H9 (cell line): ENCODE measurements at regions not wholly inside any gene's neighbourhood (a gene's known extent, or its start where the extent isn't known, plus 50 kb on each side); places are given as distances from the start of the nearest gene placed in this dataset.

Experiments used
- DNase-seq: peaks from one replicate; pipeline ENCODE4 v3.0.0-alpha.2; 2017
- H2AFZ ChIP-seq: one replicate; pipeline ENCODE4 v1.6.1; 2013; ENCODE audit warnings: mild to moderate bottlenecking, low read length, control low read depth, moderate library complexity
- H2AK5ac ChIP-seq: 2 replicates; pipeline ENCODE4 v1.6.1; 2013; ENCODE audit warnings: low read length, control low read depth, mixed read lengths; ENCODE audit not compliant: insufficient read length
- H2BK120ac ChIP-seq: one replicate; pipeline ENCODE4 v1.6.1; 2013; ENCODE audit warnings: low read depth, mild to moderate bottlenecking, low read length, control low read depth, inconsistent platforms; ENCODE audit not compliant: poor library complexity, severe bottlenecking
- H2BK12ac ChIP-seq: 2 replicates; pipeline ENCODE4 v1.6.1; 2013; ENCODE audit warnings: low read length, control low read depth, mixed read lengths, low read depth; ENCODE audit not compliant: insufficient read length
- H2BK15ac ChIP-seq: 2 replicates; pipeline ENCODE4 v1.6.1; 2013; ENCODE audit warnings: low read depth, low read length, control low read depth
- H2BK20ac ChIP-seq: one replicate; pipeline ENCODE4 v1.6.1; 2013; ENCODE audit warnings: low read depth, mild to moderate bottlenecking, low read length, control low read depth, inconsistent platforms; ENCODE audit not compliant: poor library complexity, severe bottlenecking
- H2BK5ac ChIP-seq: 2 replicates; pipeline ENCODE4 v1.6.1; 2013; ENCODE audit warnings: low read length, control low read depth, mixed read lengths; ENCODE audit not compliant: insufficient read length
- H3K14ac ChIP-seq: 2 replicates; pipeline ENCODE4 v1.6.1; 2013; ENCODE audit warnings: low read length, control low read depth; ENCODE audit not compliant: insufficient read depth
- H3K18ac ChIP-seq: 2 replicates; pipeline ENCODE4 v1.6.1; 2013; ENCODE audit warnings: low read depth, mild to moderate bottlenecking, mixed read lengths, low read length, control low read depth; ENCODE audit not compliant: insufficient read length
- H3K23ac ChIP-seq: 2 replicates; pipeline ENCODE4 v1.6.1; 2013; ENCODE audit warnings: low read length, control low read depth, mixed read lengths, low read depth; ENCODE audit not compliant: insufficient read length
- H3K23me2 ChIP-seq: 2 replicates; pipeline ENCODE4 v1.6.1; 2013; ENCODE audit warnings: low read depth, mild to moderate bottlenecking, mixed read lengths, low read length, control low read depth; ENCODE audit not compliant: insufficient read length, poor library complexity, severe bottlenecking
- H3K27ac ChIP-seq: 2 replicates; pipeline ENCODE4 v1.5.1; 2013; ENCODE audit warnings: low read length, control low read depth, mixed read lengths, low read depth; ENCODE audit not compliant: insufficient read length
- H3K27me3 ChIP-seq: 2 replicates; pipeline ENCODE4 v1.6.1; 2013; ENCODE audit warnings: low read length, control low read depth, inconsistent platforms; ENCODE audit not compliant: insufficient read depth
- H3K4ac ChIP-seq: 2 replicates; pipeline ENCODE4 v1.6.1; 2013; ENCODE audit warnings: low read depth, mild to moderate bottlenecking, control low read depth, inconsistent platforms, low read length, moderate library complexity
- H3K4me1 ChIP-seq: 2 replicates; pipeline ENCODE4 v1.6.1; 2013; ENCODE audit warnings: low read length, control low read depth, inconsistent platforms; ENCODE audit not compliant: insufficient read depth
- H3K4me2 ChIP-seq: 2 replicates; pipeline ENCODE4 v1.6.1; 2013; ENCODE audit warnings: low read length, control low read depth, mixed read lengths; ENCODE audit not compliant: insufficient read length, insufficient read depth
- H3K56ac ChIP-seq: 2 replicates; pipeline ENCODE4 v1.6.1; 2013; ENCODE audit warnings: low read depth, mild to moderate bottlenecking, mixed read lengths, low read length, control low read depth; ENCODE audit not compliant: insufficient read length
- H3K79me1 ChIP-seq: 2 replicates; pipeline ENCODE4 v1.6.1; 2013; ENCODE audit warnings: low read depth, mild to moderate bottlenecking, moderate library complexity, low read length, control low read depth, inconsistent platforms; ENCODE audit not compliant: insufficient read depth, poor library complexity, severe bottlenecking
- H3K79me2 ChIP-seq: 2 replicates; pipeline ENCODE4 v1.6.1; 2013; ENCODE audit warnings: low read length, control low read depth, inconsistent platforms; ENCODE audit not compliant: insufficient read depth
- H3K9ac ChIP-seq: 2 replicates; pipeline ENCODE4 v1.6.1; 2013; ENCODE audit warnings: low read length, control low read depth, mixed read lengths; ENCODE audit not compliant: insufficient read length; ENCODE audit errors: extremely low read depth
- H3K9me3 ChIP-seq: one replicate; pipeline ENCODE4 v1.6.1; 2013; ENCODE audit warnings: low read depth, low read length, inconsistent platforms; ENCODE audit not compliant: control insufficient read depth
- H3T11ph ChIP-seq: one replicate; pipeline ENCODE4 v1.6.1; 2013; ENCODE audit warnings: mild to moderate bottlenecking, low read length, control low read depth, inconsistent platforms
- H4K20me1 ChIP-seq: one replicate; pipeline ENCODE4 v1.6.1; 2013; ENCODE audit not compliant: control insufficient read depth, insufficient read length, insufficient read depth
- H4K5ac ChIP-seq: 2 replicates; pipeline ENCODE4 v1.6.1; 2013; ENCODE audit warnings: low read depth, mild to moderate bottlenecking, mixed read lengths, low read length, control low read depth; ENCODE audit not compliant: insufficient read length
- H4K8ac ChIP-seq: replicated peaks from 2 replicates; pipeline ENCODE4 v1.6.1; 2013; ENCODE audit warnings: low read length, control low read depth, mixed read lengths, low read depth; ENCODE audit not compliant: insufficient read length
- H4K91ac ChIP-seq: 2 replicates; pipeline ENCODE4 v1.6.1; 2013; ENCODE audit warnings: low read depth, mild to moderate bottlenecking, moderate library complexity, mixed read lengths, low read length, control low read depth; ENCODE audit not compliant: insufficient read length
- H3K27ac Mint-ChIP-seq, 3 experiments: 2 replicates in 2 of 3; 3 replicates in 1 of 3; pipeline ENCODE4 v1.8.0; 2020 to 2021; ENCODE audit warnings: mixed read lengths in 3 of 3, mild to moderate bottlenecking in 1 of 3, moderate library complexity in 1 of 3
- H3K27me3 Mint-ChIP-seq: 2 replicates; pipeline ENCODE4 v1.8.0; 2021; ENCODE audit warnings: low read depth, mild to moderate bottlenecking, moderate library complexity, mixed read lengths
- H3K36me3 Mint-ChIP-seq, 3 experiments: 2 replicates in 2 of 3; 3 replicates in 1 of 3; pipeline ENCODE4 v1.8.0; 2020 to 2021; ENCODE audit warnings: low read depth in 3 of 3, mixed read lengths in 3 of 3; ENCODE audit not compliant: insufficient read depth in 1 of 3
- H3K4me1 Mint-ChIP-seq, 2 experiments: 2 replicates each; pipeline ENCODE4 v1.8.0; 2020; ENCODE audit warnings: mixed read lengths in 2 of 2
- H3K4me3 Mint-ChIP-seq, 2 experiments: 2 replicates in 1 of 2; 3 replicates in 1 of 2; pipeline ENCODE4 v1.8.0; 2020 to 2021; ENCODE audit warnings: mild to moderate bottlenecking in 2 of 2, mixed read lengths in 2 of 2, moderate library complexity in 1 of 2
- H3K9me3 Mint-ChIP-seq, 2 experiments: 2 replicates in 1 of 2; 3 replicates in 1 of 2; pipeline ENCODE4 v1.8.0; 2020; ENCODE audit warnings: mild to moderate bottlenecking in 2 of 2, mixed read lengths in 2 of 2, moderate library complexity in 1 of 2
- WGBS: extraction: QIAGEN DNeasy Blood & Tissue Kit; methylation state at CpG from one replicate; pipeline ENCODE4 v1.1.7; 2013; ENCODE audit warnings: missing lambda C conversion rate, low lambda C conversion rate, mixed read lengths; ENCODE audit not compliant: insufficient read length; ENCODE audit errors: extremely low coverage; 5-methylcytosine and 5-hydroxymethylcytosine counted together
- TF ChIP-seq, protein P1 (sequence below): fragments of 200-600 bp; sonication (generic); conservative IDR thresholded peaks from 3 replicates; pipeline ENCODE4 v1.8.0; 2021; ENCODE audit warnings: antibody characterized with exemption, mild to moderate bottlenecking

DNA sequence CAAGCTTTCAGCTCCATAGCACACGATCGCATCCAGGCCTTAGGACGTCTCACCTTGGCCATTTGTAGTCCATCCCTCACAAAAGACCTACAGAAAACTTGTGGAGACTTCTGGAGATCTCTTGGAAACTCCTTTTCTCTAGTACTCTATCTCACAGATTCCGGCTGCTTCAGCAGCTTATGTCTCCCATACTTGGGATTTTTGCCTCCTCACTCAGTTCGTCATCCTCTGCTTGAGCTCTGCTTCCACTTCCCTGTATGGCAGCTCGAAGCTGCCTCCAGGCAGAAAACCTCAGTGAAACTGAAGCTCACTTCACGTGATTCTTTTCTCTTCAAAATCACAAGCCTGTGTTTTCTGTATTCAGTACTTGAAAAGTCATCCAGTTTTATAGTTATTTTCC lies 178.7 kb upstream of the GDF10 start:
- Histone ChIP-seq H2BK12ac (no peak overlapping the region), H3K4me1 (no peaks in the 10 kb centered on the region), H4K5ac (no peak overlapping the region), H2BK120ac (no peak overlapping the region), H3K27ac (no peak overlapping the region), H2BK5ac (no peak overlapping the region), H3K4ac (no peak overlapping the region), H3K4me2 (no peak overlapping the region), H3K14ac (no peak overlapping the region), H3K23ac (no peak overlapping the region), H4K8ac (no peak overlapping the region), H3K79me1 (no peaks in the 10 kb centered on the region), H3K79me2 (no peaks in the 10 kb centered on the region), H3K9me3 (no peaks in the 10 kb centered on the region), H4K20me1 (no peaks in the 10 kb centered on the region), H3K56ac (no peak overlapping the region), H2BK20ac (no peak overlapping the region), H3K9ac (no peak overlapping the region), H3K23me2 (no peaks in the 10 kb centered on the region), H2AK5ac (no peak overlapping the region), H3T11ph (no peak overlapping the region), H4K91ac (no peak overlapping the region), H2AFZ (peak overlapping the region; percentile 22), H2BK15ac (no peak overlapping the region), H3K27me3 (no peaks in the 10 kb centered on the region), H3K18ac (no peak overlapping the region)
- Mint-ChIP-seq H3K27ac (peak overlapping the region in 1 of 3 experiments; percentile 42; a peak in 2 of 7 replicates), H3K4me3 (no peak overlapping the region), H3K9me3 (peaks cover 0 to 5% of the 10 kb centered on the region in 2 experiments; a peak in 3 of 5 replicates), H3K36me3 (peaks cover 0 to 1% (median 0%) of the 10 kb centered on the region in 3 experiments; a peak in 1 of 7 replicates), H3K4me1 (peaks cover 7 to 12% of the 10 kb centered on the region in 2 experiments), H3K27me3 (peaks cover 4% of the 10 kb centered on the region; the same call in 1 of the 2 replicates)
- WGBS = no CpG with 5 or more reads among the region's 7 CpGs
- TF ChIP-seq, protein P1, sequence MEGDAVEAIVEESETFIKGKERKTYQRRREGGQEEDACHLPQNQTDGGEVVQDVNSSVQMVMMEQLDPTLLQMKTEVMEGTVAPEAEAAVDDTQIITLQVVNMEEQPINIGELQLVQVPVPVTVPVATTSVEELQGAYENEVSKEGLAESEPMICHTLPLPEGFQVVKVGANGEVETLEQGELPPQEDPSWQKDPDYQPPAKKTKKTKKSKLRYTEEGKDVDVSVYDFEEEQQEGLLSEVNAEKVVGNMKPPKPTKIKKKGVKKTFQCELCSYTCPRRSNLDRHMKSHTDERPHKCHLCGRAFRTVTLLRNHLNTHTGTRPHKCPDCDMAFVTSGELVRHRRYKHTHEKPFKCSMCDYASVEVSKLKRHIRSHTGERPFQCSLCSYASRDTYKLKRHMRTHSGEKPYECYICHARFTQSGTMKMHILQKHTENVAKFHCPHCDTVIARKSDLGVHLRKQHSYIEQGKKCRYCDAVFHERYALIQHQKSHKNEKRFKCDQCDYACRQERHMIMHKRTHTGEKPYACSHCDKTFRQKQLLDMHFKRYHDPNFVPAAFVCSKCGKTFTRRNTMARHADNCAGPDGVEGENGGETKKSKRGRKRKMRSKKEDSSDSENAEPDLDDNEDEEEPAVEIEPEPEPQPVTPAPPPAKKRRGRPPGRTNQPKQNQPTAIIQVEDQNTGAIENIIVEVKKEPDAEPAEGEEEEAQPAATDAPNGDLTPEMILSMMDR = no peak
- no peak for DNase-seq
